ENCODE measurements at regions not wholly inside any gene's neighbourhood (a gene's known extent, or its start where the extent isn't known, plus 50 kb on each side); places are given as distances from the start of the nearest gene placed in this dataset.
"Not testable (repeated sequence)": the region's sequence is repeated elsewhere in the genome, so short reads cannot be mapped to it uniquely, and the experiment has no call there.

DNA sequence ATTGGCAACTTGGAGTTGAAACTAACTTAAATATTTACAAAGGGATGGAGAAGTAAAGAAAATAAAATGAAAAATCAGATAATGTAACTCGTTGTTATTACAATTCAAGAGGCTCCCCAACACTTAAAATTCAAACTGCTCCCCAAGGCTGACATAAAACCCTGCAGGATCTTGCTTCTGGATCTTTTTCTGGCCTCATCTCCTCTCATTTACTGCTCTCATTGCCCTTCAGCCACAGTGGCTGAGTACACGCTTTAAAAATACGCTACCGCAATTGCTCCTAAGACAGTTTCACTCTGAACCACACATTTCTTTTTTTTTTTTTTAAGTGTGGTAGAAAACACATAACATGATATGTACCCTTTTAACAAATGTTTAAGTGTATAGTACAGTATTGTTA, 718.1 kb upstream of the ANO3 start:
- DNase-seq (ENCODE audit: low read depth) = no peak

DNA sequence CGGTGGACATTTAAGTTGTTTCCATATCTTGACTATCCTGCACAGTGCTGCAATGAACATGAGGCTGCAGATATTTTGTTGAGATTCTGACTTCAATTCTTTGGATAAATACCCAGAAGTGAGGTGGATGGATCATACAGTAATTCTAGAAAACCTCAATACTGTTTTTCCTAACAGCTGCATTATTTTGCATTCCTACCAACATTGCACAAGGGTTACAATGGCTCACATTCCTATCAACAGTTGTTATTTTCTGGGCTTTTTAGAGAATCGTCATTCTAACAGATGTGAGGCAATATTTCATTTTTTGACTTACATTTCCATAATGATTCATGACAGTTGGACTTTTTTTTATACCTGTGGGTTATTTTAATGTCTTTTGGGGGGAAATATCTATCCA, 716.9 kb upstream of the ANO3 start:
- DNase-seq (ENCODE audit: low read depth) = no peak

DNA sequence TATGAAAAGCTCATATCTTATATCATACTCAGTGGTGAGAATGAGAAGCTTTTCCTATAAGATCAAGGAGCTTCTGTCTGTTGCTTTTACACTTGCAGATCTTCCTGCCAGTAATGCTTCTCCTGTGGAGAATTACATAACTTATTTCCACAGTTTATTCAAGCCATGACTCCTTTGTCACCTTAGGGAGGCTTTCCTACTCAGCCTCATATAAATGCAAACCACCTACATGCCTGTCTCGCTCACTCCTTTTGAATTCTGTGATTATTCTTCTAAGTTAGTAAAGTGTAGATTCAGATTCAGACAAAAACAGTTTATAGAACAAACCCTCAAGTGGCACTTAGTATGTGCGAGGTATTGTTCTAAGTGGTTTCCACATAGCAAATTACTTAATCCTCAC, 716.1 kb upstream of the ANO3 start:
- no peak for DNase-seq (ENCODE audit: low read depth)

DNA sequence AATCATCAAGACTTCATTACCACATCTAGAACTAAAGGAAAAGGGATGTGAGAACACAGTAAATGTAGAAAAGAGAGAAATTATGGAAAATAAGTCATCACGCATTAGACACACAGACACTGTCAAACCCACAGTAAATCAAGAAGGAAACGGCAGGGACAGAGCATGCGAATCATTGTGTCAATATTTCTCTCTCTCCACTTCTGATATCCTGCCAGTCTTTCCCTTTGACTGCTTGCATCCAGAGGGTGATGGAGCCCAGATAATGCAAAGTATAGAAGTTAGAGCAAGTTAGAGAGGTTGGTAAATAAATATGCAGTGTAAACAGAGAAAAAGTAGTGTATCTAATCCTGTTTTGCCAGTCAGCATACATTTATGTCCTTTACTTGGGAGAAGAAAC, 706.8 kb upstream of the ANO3 start:
- no peak for DNase-seq (ENCODE audit: low read depth)

DNA sequence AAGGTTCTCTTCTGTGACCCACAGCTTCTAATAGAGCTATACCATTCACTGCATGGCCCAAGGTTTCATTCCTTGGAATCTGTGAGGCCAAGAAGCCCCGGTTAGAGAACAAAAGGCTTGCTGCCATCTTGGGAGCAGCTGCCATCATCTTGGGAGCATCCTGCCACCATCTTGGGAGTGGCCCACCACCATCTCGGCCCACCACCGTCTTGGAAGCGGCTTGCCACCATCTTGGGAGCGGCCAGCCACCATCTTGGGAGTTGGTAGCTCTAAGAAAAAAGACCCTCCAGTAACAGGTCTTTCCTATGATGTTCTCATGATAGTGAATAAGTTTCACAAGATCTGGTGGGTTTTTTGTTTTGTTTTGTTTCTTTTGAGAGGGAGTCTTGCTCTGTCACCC, 703.9 kb upstream of the ANO3 start:
- DNase-seq (ENCODE audit: low read depth) = no peak

DNA sequence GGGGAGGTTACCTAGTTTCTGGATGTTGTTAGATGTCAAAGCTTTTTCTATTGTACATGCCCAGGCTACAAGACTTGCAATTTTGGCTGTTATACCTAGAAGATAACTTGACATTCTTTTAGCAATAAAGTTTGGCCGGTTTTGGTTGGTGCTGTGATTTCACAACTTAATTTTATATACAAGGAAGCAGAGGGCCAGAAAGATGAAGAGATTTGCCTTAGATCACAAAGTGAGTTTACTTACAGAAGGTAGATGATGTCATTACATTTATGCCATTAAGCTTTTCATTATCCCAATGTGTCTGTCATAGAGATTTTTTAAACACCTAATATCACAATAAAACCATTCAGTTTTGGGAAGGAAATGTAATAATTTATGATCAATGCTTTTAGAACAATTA, 698.7 kb upstream of the ANO3 start:
- no peak for DNase-seq (ENCODE audit: low read depth)

DNA sequence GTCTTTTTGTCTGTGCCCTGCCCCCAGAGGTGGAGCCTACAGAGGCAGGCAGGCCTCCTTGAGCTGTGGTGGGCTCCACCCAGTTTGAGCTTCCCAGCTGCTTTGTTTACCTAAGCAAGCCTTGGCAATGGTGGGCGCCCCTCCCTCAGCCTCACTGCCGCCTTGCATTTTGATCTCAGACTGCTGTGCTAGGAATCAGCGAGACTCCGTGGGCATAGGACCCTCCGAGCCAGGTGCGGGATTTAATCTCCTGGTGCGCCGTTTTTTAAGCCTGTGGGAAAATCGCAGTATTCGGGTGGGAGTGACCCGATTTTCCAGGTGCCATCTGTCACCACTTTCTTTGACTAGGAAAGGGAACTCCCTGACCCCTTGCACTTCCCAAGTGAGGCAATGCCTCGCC, 682.7 kb upstream of the ANO3 start:
- not testable (repeated sequence) for DNase-seq (ENCODE audit: low read depth)

DNA sequence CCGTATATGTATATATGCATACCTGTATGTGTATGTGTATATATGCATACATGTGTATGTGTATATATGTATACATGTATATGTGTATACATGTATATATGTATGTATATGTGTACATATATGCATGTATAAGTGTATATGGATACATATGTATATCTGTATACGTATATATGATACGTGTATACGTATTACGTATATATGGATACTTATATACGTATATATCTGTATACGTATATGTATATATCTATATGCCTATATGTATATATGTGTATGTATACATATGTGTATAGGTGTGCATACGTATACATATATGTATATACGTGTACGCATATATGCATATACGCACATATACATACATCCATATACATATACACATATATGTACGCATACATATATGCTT, 681.6 kb upstream of the ANO3 start:
- DNase-seq (ENCODE audit: low read depth) = no peak

DNA sequence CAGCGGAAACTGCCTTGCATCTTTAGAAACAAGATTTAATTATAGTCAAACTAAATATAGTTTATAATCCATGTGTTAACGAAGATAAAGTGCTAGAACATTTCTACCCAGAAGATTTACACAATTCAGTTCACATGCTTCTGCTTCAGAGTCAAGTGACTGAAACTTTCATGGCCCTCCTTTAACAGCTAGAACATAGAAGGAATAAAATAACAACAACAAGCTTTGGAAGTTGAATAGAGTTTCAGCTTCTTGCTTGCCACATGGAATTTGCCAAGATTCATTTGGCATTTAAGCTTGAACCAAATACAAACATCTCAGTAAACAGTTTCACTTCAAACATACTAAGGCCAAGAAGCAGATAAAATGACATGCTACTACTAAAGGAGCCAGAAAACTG, 676.3 kb upstream of the ANO3 start:
- no peak for DNase-seq (ENCODE audit: low read depth)

DNA sequence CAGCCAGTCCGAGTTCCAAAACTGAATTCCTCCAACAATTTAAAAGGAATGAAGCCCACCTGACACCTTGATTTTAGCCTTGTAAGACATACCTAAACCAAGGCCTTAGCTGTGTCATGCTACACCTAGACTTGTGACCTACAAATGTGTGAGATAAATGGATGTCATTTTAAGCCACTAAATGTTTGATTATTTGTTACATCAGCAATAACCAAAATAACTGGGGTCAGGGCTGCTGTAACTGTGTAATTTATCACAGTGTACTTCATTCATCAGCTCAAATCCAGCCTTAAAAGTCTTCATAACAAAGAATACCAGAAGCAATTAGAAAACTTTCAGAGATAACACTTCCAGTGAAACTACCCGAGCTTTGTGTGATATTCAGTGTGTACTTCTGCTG, 673.0 kb upstream of the ANO3 start:
- no peak for DNase-seq (ENCODE audit: low read depth)

DNA sequence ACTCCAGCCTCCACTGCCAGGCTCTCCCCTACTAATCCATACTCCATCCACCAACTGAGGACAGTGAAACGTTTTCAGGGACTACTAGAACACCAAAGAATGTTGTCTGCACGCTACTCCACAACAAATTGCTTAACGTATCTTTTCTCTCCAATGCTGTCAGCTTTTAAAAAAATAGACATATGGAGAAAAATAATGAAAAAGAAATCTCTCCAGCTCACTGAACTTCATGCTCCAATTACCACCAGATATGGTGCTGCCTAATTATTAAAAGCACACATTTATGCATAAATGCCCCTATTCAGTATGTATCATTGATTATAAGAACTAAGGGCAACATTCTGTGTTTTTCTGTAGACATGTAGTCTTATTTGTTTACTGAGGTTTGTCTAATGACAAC, 672.2 kb upstream of the ANO3 start:
- DNase-seq (ENCODE audit: low read depth) = no peak

DNA sequence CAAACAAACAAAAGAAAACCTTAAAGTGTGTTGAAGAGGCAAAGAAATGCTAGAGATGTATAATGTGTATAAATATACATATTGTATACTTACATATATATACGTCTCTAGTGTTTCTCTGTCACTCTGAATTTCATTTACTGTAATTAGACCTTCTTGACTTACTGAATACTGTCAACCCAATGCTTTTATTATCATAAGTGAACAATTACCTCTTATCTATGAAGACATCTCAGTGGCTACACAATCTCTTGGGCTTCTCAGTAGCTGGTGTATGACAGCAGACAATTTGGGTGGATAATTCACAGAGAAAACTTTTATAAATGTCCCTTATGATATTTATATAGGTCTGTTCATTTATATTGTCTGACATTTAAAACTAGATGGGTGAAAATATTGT, 664.1 kb upstream of the ANO3 start:
- no peak for DNase-seq (ENCODE audit: low read depth)

DNA sequence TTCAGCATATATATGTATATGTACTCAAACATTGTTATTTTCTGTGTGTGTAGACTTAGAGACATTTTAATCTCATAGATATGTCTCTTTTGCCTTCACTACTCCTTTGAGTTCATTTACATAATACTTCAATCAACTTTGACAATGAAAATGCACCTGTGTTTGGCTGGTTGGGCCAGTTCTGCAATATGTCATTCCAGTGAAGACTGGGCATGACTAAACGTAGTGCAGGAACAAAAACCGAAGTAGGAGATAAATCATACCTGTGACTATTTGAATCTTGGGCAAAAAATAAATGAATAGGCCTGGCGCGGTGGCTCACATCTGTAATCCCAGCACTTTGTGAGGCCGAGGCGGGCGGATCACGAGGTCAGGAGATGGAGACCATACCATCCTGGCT, 640.0 kb upstream of the ANO3 start:
- no peak for DNase-seq (ENCODE audit: low read depth)

DNA sequence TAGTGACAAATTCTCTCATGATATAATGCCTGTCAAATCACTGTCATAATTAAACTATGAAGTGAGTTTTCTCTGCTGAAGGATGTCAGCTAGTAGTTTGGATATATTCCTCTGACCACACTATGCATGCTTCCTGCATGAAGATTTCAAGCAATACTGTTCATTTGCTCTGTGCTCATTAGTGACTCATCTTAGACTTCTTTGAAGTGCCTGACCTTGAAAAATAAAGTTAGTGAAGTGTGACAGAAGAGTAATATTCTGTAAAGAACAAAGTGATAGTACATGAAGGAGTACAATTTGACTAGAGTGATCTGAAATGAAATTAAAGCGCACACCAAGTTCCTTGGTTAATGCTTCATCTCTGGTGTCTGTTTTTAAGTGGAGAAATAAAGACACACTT, 629.5 kb upstream of the ANO3 start:
- no peak for DNase-seq (ENCODE audit: low read depth)

DNA sequence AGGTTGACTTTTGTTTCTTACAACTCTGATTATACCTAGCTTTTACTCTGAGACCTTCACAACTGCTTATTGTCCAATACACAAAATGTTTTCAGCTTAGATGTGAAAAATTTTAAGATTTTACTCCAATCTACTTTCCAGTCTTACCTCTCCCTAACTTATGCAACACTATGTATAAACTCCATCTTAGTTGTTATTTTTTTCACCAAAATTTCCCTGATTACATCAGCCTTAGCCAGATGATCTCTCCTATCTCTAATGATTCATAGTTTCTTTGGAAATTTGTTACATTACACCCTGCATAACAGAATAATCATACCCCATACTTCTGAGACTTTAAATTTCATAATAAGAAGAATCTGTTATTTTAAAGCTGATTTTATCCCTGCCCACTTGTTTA, 621.0 kb upstream of the ANO3 start:
- no peak for DNase-seq (ENCODE audit: low read depth)

DNA sequence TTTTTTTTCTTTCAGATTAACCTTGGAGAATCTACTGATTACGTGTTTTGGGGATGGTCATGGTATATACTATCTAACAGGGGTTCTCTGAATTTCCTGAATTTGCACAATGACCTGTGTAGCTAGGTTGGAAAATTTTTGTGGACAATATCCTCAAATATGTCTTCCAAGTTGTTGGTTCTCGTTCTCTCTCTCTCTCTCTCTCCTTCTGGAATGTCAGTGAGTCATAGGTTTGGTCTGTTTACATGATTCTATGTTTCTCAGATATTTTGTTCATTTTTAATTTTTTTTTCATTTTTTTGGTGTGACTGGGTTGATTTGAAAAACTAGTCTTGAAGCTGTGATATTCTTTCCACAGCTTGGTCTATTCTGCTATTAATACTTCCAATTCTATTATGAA, 604.0 kb upstream of the ANO3 start:
- no peak for DNase-seq (ENCODE audit: low read depth)

DNA sequence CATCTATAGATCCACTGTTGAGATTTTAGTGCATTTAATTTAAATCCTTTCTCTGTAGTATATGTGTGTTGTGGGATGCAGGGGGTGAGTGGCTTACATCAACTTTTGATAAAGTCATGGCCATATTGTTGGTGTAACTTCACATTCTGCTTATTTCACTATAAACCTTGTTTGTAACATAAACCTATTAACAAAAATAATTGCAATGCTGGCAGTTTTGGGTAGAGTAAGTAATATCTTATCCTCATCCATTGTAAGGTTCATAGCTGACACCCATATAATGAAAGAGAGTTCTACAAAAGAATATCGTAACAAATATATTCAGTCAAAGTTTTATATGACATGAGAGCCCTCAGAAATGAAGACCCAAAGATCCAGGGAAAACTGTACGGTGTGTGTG, 601.7 kb upstream of the ANO3 start:
- no peak for DNase-seq (ENCODE audit: low read depth)

DNA sequence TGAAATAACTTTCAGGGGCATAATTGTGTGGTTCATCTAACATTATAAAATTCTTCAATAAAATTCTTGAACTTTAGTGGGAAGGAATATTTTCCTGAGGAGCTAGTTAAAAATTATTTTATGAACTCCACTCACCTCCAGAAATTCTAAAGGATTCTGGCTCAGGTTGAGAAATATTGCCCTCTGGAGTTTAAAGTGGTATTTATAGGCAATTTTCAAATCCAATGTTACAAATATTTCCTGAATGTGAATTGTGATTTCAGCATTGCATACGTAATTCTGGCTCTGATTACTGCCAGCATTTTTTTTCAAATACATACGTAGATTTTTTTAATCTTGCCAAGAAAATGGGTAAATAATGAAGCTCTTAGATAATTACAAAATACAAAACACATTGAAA, 598.2 kb upstream of the ANO3 start:
- DNase-seq (ENCODE audit: low read depth) = no peak

DNA sequence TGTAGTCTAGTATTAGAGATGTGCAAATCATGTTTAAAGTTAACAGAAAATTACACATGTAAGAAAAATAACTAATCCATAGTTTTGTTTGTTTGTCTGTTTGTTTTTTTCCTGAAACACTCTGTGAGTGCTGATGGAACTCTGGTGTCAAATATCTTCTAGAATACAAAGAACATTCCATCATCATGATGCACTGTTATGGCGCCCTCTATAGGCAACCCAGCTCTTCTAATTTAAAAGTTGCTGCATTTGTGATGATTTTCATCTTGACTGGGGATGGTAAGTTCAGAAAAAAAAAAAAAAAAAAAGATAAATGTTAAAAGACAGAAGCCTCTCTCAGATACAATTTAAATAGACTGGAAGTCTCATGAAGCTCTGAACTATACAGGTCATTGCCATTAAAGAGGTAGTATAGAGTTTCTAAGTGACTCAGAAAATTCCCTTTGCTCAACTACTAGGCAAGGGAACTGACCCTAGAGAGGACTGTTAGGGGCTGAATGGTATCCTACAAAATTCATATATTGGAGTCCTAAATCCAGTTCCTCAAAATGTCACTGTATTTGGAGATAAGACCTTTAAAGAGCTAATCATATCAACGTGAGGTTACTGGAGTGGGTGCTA, 597.2 kb upstream of the ANO3 start:
- no peak for DNase-seq (ENCODE audit: low read depth)

DNA sequence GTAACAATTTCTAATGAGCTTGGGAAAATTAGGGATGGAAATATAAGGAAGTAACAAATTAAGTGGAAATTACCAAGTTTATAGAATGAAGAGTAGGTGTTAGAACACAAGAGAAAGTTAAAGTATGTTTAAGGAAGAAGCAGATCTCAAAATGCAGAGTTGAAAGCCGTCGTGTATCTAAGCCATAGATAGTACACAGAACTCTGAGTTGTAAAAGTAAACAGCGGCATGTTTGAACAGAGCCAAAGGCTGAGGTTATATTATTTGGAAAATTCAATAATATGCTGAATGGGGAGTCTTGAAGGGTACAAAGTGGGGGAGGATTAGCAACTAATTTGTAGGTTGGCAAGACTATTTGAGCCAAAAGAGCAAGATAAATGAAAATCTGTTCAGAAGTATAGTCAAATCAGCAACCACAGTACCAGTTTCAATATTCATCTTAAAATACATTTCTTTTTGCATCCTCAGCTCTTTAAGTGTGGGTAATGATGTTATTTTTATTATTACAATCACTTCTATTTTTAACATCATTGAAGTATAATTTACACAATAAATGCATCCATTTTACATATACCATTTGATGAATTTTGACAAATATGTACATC, 594.8 kb upstream of the ANO3 start:
- no peak for DNase-seq (ENCODE audit: low read depth)

DNA sequence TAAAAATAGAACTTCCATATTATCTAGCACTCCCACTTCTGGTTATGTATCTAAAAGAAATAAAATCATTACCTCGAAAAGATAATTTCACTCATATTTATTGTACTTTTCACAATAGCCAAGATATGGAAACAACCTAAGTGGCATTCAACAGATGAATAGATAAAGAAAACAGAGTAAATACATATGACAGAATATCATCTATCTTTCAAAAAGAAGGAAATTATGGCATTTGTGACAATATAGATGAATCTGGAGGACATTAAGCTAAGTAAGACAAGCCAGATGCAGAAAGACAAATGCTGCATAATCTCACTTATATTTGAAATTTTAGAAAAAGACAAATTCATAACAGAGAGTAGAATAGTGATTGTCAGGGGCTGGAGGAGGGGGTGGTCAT, 590.0 kb upstream of the ANO3 start:
- DNase-seq (ENCODE audit: low read depth) = no peak

DNA sequence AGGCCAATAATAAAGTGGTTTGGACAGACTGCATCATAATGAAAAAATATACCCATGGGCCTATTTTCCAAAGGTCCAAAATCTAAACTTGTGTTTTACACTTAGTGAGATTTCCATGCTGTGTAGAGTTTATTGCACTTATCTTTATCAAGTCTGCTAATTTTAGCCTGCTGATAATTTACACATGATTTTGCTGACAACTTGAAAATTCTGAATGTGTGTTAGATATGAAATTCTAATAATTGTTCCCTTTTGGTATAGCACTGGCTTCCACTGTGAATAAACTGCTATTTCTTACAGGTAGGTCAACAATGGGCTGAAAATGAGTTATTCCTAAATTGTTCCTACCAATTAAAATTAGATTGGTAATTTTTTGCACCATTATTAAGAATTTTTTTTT, 589.1 kb upstream of the ANO3 start:
- no peak for DNase-seq (ENCODE audit: low read depth)

DNA sequence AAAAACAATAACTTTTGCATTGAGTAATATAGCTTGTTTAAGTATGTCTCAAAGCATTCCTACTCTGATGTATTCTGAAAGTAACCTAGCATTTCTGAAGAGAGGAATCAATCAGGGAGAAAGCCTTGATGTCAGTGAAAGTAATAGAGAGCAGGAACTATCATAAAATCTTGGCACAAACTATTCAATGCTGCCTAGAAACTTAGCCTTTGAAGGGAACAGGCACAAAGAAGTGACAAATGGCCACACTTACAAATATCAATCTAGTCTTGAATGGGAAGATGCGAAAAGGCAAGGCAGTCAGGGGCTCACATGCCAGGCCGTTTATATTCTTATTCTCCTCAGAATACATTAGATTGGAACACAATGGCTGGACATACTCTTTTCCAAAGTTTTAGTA, 576.5 kb upstream of the ANO3 start:
- no peak for DNase-seq (ENCODE audit: low read depth)

DNA sequence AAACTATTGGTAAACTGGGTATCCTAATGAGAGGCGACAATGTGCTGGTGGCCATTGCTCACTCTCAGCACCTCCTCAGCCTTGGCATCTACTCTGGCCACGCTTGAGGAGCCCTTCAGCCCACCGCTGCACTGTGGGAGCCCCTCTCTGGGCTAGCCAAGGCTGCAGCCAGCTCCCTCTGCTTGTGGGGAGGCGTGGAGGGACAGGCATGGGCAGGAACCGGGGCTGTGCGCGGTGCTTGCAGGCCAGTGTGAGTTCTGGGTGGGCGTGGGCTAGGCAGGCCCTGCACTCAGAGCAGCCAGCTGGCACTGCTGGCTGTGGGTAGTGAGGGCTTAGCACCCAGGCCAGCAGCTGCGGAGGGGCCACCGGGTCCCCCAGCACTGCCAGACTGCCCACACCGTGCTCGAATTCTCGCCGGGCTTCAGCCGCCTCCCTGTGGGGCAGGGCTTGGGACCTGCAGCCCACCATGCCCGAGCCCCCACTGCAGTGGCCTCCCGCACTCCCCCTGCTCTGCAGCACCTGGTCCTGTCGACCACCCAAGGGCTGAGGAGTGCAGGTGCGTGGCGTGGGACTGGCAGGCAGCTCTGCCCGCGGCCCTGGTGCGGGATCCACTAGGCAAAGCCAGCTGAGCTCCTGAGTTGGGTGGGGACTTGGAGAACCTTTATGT, 575.9 kb upstream of the ANO3 start:
- no peak for DNase-seq (ENCODE audit: low read depth)

All from T follicular helper cell (primary cell).